GM10266 (cell line): ENCODE measurements at regions not wholly inside any gene's neighbourhood (a gene's known extent, or its start where the extent isn't known, plus 50 kb on each side); places are given as distances from the start of the nearest gene placed in this dataset.

ENCODE experiments used
- DNase-seq: peaks from one replicate; pipeline ENCODE4 v3.0.0; 2012; ENCODE audit errors: extremely low spot score
- TF ChIP-seq, protein P1 (sequence below): IDR thresholded peaks from 2 replicates; pipeline ENCODE4 v1.5.1; 2012; ENCODE audit warnings: mild to moderate bottlenecking, low read depth; ENCODE audit not compliant: control insufficient read depth, insufficient read depth; ENCODE audit errors: missing control alignments

DNA sequence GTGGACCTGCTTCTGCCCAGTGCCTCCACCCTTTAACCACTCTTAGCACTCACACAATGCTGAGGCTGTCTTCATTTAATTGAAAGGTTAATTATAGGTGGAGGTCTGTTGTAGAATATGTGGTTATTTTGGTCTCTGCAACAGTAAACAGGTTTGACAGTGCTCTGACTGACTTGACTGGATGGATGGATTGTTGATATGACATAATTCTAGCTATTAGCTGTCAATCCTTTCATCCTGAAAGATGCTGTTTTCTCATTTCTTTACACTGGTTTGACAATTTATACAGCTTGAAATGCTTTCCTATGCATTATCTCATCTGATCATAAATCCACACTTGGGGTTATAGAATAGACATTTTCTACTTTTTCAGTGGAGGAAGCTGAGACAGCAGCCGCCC is 210.7 kb downstream of the CDH26 start:
- no peak for DNase-seq
- TF ChIP-seq, protein P1, sequence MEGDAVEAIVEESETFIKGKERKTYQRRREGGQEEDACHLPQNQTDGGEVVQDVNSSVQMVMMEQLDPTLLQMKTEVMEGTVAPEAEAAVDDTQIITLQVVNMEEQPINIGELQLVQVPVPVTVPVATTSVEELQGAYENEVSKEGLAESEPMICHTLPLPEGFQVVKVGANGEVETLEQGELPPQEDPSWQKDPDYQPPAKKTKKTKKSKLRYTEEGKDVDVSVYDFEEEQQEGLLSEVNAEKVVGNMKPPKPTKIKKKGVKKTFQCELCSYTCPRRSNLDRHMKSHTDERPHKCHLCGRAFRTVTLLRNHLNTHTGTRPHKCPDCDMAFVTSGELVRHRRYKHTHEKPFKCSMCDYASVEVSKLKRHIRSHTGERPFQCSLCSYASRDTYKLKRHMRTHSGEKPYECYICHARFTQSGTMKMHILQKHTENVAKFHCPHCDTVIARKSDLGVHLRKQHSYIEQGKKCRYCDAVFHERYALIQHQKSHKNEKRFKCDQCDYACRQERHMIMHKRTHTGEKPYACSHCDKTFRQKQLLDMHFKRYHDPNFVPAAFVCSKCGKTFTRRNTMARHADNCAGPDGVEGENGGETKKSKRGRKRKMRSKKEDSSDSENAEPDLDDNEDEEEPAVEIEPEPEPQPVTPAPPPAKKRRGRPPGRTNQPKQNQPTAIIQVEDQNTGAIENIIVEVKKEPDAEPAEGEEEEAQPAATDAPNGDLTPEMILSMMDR: no peak

DNA sequence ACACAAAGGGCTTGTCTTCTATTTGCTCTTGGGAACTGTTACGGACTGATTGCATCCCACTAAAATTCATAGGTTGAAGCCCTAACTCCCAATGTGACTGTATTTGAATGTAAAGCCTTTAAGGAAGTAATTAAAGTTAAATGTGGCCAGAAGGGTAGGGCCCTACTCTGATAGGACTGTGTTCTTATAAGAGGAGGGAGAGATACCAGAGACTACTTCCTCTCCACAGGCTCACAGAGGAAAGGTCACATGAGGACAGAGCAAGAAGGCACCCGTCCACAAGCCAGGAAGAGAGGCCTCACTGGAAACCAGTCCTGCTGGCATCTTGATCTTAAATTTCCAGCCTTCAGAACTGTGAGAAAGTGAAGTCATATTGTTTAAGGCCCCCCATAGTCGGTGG is 211.9 kb downstream of the CDH26 start:
- DNase-seq: no peak
- TF ChIP-seq, protein P1: no peak

DNA sequence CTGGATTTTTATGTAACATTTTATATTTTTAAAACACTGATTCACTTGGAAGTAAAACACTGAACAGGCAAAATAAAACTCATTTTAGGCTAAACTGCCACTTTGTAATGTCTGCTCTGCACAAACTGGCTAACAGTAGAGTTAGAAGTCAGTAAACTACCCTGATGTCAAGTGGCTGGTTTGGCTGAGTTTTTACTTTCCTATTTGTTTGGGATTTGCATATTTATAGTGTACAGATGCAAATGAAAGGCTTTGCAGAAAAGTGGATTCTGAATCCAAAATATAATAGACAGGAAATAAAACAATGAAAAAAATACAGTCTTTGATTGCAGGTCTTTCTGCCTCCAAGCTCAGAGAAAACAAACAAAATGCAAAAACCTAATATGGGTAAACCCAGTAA is 213.1 kb downstream of the CDH26 start:
- TF ChIP-seq, protein P1: no peak
- DNase-seq: no peak

DNA sequence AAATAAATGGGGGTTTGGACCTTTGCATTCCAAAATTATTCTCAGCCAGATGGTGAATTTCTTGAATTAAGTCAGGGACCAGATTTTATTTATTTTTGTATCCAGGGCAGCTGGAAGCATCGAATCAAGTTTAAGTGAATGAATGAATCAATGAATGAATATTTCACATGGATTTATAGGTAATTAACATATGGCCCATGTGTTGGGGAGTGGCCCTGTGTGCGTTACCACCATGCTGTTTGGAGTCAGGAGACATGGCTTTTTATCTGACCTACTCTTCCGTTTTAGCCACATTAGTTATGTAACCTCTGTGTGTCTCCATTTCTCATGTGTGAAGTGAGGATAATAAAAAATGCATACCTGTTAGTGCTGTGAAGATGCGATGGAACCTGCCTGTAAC is 213.5 kb downstream of the CDH26 start:
- no peak for DNase-seq
- TF ChIP-seq, protein P1: no peak

DNA sequence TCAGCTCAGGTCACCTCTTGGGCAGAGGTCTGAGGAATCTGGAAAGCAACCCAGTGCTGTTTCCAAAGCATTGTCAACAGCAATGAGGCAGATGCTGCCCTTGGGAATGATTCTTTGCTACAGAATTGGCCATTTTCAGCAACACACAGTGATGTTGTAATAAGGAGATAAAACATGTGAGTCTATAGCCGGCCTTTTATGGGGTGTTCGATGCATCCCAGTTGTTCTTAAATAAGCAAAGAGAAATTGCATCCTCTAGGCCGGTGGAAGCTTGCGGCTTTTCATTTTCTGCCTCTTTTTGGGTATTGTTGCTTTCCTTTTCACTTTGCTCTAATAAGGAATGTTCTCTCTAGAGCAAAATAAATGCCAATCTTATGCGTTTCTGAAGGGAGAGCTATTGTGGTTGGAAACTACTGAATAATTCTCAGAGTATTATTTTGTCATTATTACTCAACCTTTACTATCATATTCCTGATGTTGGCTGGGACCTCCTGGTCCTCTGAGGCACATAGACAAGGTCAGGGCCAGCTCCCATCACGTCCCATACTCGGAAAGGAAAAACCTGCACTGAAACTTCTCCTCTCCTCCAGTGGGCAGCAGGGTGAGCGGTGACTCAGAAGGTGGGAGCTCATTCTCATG is 214.2 kb downstream of the CDH26 start:
- DNase-seq: no peak
- TF ChIP-seq, protein P1: no peak

DNA sequence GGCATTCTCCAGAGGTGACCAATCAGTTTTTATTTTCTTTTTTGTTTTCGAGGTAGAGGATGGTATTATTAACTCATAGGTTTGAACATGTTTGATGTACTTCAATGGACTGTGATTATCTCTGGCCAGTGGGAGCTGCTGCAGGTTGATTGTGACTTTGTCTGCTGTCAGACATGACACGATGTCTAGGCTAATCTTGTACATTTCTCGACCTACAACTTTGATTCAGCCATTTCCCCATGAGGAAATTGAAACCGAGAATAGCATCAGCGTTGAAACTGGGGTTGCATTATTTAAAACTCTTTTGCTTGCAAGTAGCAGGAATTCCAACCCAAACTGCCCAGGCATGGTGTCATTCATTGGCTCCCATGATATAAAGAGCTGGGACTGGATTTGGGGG is 218.9 kb downstream of the CDH26 start:
- TF ChIP-seq, protein P1: no peak
- DNase-seq: no peak

DNA sequence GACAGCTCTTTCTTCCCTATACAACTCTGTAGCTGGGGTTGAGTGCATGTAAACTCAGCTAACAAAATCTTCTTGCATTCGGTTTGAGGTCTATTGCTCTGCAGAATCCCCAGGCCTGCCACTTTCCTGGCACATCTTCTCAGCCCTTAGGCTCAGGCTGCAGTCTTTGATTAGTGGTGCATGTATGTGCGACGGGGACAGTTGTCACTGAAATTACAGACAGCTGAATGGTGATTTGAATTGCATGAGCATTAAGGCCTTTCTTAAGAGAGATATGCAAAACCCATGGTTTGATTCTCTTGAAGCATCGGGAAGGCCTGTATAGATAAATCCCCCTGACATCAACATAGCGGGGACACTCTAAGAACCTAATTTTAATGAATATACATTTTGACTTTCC is 222.8 kb downstream of the CDH26 start:
- TF ChIP-seq, protein P1: no peak
- no peak for DNase-seq
